HG02840 (cell line): ENCODE measurements at regions not wholly inside any gene's neighbourhood (a gene's known extent, or its start where the extent isn't known, plus 50 kb on each side); places are given as distances from the start of the nearest gene placed in this dataset.
A peak's percentile ranks its signal among the peaks of the same experiment; 100 is the strongest.

Source experiments
- ATAC-seq: cut with Tn5 transposase; IDR thresholded peaks from one replicate; pipeline ENCODE4 v1.9.1; 2021; ENCODE audit warnings: mild to moderate bottlenecking, moderate library complexity, moderate number of reproducible peaks; ENCODE audit not compliant: unreplicated experiment, low FRiP score

GRCh38 chr13:76754414-76754813 is 131.8 kb downstream of the KCTD12 start:
- ATAC-seq: no peak

DNA sequence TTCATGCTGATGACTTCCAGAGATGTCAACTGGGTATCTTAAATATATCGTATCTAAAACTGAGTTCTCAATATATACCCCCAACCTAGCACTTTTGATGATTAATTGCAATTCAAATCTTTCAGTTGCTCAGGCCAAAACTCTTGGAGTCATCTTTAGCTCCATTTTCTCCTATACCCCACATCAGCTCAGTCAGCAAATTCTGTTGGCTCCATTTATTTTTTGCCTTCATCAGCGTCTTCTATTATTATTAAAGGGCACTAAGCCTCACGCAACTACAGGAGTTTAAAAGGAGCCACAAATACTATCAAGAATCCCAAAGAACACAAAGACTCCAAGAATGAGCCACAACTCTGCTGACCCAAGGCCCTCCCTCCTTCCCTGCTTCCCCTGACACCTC is 134.9 kb downstream of the KCTD12 start:
- ATAC-seq: no peak

- no peak for ATAC-seq
Observed at GRCh38 chr13:76750126-76750525, 136.1 kb downstream of the KCTD12 start.

DNA sequence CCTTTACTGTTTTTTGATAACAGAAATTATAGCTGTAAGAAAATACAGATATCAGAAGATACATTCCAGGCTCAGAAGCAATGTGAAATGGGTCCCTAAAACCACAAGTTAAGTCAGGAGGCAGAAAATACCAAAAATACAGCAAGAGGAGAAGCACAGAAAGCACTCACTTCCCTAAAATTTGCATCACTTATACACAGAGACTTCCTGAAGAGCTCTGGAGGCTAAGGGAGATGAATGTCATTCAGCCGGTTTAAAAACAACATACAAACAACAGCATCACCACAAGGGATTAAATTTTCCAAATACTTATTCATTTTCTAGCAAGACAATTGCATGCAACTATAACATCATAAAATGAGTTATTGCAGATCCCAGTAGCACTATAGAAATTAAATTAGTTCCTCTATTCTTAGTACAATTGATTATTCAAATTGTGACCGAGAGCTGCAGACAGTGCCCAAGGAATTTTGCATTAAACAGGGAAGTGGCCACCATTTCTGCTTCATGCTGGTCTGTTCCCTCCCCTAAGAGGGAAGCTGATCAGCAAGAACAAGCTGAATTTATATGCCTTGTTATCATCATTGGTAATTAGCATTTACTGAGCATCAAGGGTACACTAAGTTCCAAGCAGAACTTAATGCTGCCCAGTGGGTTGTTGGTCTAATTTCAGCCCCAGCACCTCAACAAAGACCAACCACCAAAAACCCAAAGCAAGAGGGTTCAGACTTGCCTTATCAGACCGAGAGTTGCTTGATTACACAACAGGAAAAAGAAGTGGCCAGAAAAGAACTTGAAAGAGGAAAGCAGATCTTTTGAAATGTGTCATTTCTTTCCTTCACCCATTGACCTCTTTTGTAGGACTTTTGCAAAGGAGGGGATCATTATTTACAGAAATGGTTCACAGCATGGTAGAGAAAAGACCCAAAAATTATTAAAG is 140.7 kb downstream of the KCTD12 start:
- peak; percentile 75 for ATAC-seq

DNA sequence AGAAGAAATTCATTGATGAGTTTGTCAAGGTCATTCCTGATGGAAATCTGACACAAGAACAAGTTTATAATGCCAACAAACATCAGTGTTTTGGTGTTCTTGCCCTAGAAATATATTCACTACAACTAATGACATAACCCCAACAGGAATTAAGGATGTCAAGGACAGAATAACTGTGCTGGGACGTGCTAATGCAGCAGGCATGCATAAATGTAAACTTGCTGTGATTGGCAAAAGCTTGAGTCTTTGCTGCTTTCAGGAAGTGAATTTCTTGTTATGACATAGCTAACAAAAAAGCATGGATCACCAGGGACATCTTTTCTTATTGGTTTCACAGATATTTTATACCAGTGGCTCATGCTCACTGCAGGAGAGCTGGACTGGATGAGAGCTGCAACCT is 144.6 kb downstream of the KCTD12 start:
- ATAC-seq: no peak

- ATAC-seq: no peak
Observed at GRCh38 chr13:76741046-76741445, 145.2 kb downstream of the KCTD12 start.

- ATAC-seq: no peak
Observed at GRCh38 chr13:76738616-76739015, 147.6 kb downstream of the KCTD12 start.

GRCh38 chr13:76737526-76737925 is 148.7 kb downstream of the KCTD12 start:
- ATAC-seq: no peak

DNA sequence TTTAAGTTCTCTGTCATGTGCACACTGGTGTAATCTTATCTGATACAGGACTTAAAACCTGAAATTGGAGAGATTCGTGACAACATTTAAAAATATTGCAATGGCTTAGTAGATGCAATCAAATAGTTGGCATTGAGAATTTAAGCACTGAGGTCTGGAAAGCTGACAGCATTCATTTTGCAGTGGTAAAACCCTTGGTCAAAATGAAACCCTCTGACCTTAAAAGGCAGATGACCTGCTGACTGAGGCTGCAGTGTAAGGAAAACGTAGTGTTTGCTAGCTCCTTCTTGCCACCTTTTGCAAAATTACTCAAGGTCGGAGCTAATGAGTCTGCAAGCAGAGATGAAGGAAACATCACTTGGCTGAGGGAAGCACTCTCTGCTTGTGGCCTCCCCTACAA is 150.6 kb downstream of the KCTD12 start:
- no peak for ATAC-seq

DNA sequence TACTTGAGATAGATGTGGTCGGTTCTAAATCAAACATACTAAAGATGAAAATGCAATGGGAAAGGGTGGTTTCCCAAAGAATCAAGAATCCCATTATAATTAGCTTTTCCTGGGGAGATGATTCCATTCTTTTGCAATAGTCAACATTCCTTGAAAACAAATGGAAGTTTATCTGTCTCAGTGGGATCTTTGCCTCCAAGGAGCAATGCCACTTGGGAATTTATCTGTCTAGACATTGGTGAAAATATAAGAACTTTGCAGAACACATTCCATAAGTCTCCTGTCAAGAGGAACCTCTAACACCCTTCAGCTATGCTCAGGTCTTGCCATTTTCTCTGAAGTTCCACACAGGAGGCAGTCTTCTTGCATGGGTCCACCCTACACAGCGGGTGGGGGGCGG is 152.5 kb downstream of the KCTD12 start:
- no peak for ATAC-seq

- no peak for ATAC-seq
Observed at GRCh38 chr13:76732367-76732766, 153.8 kb downstream of the KCTD12 start.

- ATAC-seq: no peak
Observed at GRCh38 chr13:76730220-76730619, 156.0 kb downstream of the KCTD12 start.

GRCh38 chr13:76729691-76730090 is 156.5 kb downstream of the KCTD12 start:
- ATAC-seq: no peak

- no peak for ATAC-seq
Observed at GRCh38 chr13:76725896-76726295, 160.3 kb downstream of the KCTD12 start.

GRCh38 chr13:76725211-76725610 is 161.0 kb downstream of the KCTD12 start:
- no peak for ATAC-seq

DNA sequence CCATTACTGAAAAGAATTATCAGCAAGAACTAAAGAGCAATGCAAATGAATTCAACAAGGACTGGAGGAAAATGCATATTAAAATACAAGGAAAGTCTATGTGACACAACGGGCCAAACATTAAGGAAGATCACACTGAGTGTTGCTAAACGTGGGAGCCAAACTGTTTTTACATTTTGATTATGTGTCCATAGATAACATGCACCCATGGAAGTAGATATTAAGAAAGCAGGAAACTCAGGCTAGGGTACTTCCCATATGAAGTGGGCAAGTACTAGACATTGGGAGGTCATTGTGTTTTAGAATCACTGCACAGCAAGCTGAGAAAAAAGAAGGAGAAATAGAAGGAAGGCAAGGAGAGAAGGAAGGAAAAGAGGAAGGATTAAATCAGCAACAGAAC is 161.8 kb downstream of the KCTD12 start:
- no peak for ATAC-seq

DNA sequence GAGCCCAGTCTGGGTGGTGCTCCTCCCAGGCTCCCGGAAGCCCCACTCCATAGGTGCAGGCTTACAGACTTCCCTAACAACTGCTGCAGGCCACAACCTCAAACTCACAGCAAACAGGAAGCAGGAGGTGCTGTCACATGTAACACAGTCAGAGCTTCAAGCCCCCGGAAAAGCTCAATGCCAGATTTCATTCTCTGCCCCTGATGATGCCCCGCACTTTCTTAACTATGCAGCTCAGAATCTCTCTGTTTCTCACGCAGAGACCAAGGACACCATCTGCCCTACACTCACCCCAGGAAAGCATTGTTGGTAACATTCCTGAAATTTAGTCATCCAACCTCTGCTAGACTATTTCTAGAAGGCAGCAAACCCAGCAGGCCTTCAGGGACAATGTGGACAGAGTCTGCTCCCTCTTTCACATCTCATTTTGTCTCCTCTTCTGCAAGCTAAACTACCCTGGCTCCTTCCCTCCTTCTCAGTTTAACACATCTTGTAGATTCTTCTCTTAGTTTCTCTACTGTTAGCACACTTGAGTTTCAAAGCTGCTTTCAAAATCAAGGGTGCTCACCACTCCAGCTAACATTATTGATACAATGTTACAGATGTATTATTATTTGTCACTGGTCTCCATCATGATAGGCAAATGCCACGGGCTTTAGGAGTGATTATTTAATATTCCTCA is 162.5 kb downstream of the KCTD12 start:
- no peak for ATAC-seq

GRCh38 chr13:76722782-76723181 is 163.4 kb downstream of the KCTD12 start:
- ATAC-seq: no peak

GRCh38 chr13:76720821-76721220 is 165.4 kb downstream of the KCTD12 start:
- no peak for ATAC-seq

DNA sequence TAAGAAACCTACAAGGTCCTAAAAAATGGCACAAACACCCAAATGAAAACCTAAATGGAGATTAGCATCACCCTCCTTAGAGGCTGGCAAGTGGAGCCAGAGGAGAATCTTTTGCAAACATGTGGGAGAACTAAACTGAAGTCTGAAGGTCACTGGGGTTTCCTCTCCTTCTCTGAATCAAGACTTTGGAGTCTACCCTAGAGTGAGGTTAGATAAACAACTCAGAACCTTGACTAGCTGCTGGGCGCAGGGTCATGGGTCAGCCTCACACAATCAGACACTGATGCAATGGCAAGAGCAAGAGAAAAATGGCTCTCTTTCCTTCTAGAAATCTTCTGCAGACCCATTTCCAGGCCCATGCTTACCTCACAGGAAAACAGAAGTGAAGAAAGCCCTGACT is 165.8 kb downstream of the KCTD12 start:
- ATAC-seq: no peak

DNA sequence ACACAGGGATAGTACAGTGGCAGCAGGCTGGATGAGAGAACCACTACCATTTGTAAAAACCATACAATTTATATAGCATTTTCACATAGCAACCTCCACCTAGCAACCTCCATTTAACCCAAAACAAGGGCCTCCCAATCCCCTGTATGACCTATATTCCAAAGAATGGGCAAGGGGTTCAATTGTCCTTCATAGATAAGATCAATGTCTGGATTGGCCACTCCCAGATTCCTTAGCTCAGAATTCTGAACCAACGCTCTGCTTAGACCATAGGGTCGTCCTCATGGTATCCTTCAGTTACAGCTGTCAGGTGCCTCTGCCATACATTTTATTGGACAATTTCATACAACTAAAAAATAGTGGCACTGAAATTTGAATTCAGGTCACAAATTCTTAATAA is 166.2 kb downstream of the KCTD12 start:
- ATAC-seq: no peak

- ATAC-seq: no peak
Observed at GRCh38 chr13:76717092-76717491, 169.1 kb downstream of the KCTD12 start.
